Uterus (tissue), 2 donors: ENCODE measurements at regions not wholly inside any gene's neighbourhood (a gene's known extent, or its start where the extent isn't known, plus 50 kb on each side); places are given as distances from the start of the nearest gene placed in this dataset.

Source experiments
- POLR2A ChIP-seq, 2 donors: fragments of 450-650 bp; IDR thresholded peaks; one replicate each; pipeline ENCODE4 v1.6.1; 2016; ENCODE audit warnings: antibody characterized with exemption in 2 of 2, mild to moderate bottlenecking in 1 of 2, moderate library complexity in 1 of 2
- TF ChIP-seq, protein P1 (sequence below), 4 experiments: fragments of 200-600 bp in 2 of 4; fragments of 450-650 bp in 2 of 4; sonication (generic) in 2 of 4; IDR thresholded peaks; one replicate each; pipeline ENCODE4 v1.5.1; 2016 to 2019; ENCODE audit warnings: antibody characterized with exemption in 4 of 4, mild to moderate bottlenecking in 2 of 4, moderate library complexity in 1 of 4

DNA sequence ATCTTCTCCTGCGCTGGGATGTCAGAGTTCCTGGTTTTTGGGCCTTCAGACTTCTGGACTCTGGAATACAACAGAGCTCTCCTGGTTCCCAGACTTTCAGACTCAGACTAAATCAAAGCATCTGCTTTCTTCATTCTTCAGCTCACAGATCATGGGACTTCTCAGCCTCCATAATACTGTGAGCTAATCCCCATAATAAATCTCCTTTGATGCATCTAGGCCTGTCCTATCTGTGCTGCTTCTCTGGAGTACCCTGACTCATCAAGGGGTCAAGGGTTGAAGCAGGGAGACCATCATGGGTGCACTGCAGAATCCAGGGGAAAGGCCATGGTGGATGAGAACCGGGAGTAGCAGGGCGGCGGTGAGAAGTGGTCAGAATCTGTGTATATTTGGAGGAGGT, 1094.1 kb upstream of the TMEM132C start:
- TF ChIP-seq, protein P1, sequence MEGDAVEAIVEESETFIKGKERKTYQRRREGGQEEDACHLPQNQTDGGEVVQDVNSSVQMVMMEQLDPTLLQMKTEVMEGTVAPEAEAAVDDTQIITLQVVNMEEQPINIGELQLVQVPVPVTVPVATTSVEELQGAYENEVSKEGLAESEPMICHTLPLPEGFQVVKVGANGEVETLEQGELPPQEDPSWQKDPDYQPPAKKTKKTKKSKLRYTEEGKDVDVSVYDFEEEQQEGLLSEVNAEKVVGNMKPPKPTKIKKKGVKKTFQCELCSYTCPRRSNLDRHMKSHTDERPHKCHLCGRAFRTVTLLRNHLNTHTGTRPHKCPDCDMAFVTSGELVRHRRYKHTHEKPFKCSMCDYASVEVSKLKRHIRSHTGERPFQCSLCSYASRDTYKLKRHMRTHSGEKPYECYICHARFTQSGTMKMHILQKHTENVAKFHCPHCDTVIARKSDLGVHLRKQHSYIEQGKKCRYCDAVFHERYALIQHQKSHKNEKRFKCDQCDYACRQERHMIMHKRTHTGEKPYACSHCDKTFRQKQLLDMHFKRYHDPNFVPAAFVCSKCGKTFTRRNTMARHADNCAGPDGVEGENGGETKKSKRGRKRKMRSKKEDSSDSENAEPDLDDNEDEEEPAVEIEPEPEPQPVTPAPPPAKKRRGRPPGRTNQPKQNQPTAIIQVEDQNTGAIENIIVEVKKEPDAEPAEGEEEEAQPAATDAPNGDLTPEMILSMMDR (IDR thresholded peaks at IDR 0.05): no peak
- no peak for TF ChIP-seq POLR2A (IDR thresholded peaks at IDR 0.05)
